Astrocyte (in vitro differentiated cells and primary cell): ENCODE measurements at regions not wholly inside any gene's neighbourhood (a gene's known extent, or its start where the extent isn't known, plus 50 kb on each side); places are given as distances from the start of the nearest gene placed in this dataset.

Source experiments
- CTCF ChIP-seq: IDR thresholded peaks from 2 replicates; pipeline ENCODE4 v1.5.1; 2011; ENCODE audit warnings: low read depth, mild to moderate bottlenecking, inconsistent platforms, low read length, moderate library complexity; ENCODE audit not compliant: insufficient read depth
- EZH2 ChIP-seq: IDR thresholded peaks from 2 replicates; pipeline ENCODE4 v1.6.1; 2012; ENCODE audit warnings: mild to moderate bottlenecking, low read length, inconsistent platforms; ENCODE audit not compliant: insufficient read depth

GRCh38 chr9:592225-592624 is 249.3 kb upstream of the DMRT1 start:
- TF ChIP-seq CTCF (no peak), EZH2 (no peak)
